HL-60 (cell line): ENCODE measurements at regions not wholly inside any gene's neighbourhood (a gene's known extent, or its start where the extent isn't known, plus 50 kb on each side); places are given as distances from the start of the nearest gene placed in this dataset.

Experiments used
- CTCF ChIP-seq: IDR thresholded peaks from one replicate; pipeline ENCODE4 v1.5.1; 2011; ENCODE audit warnings: low read length, control low read depth, inconsistent platforms; ENCODE audit not compliant: insufficient read depth
- GABPA ChIP-seq: IDR thresholded peaks from 2 replicates; pipeline ENCODE4 v1.6.1; 2012; ENCODE audit warnings: low read depth
- POLR2AphosphoS5 ChIP-seq: IDR thresholded peaks from 2 replicates; pipeline ENCODE4 v1.6.1; 2012; ENCODE audit warnings: low read depth
- REST ChIP-seq: IDR thresholded peaks from 2 replicates; pipeline ENCODE4 v1.6.1; 2012; ENCODE audit warnings: low read depth; ENCODE audit not compliant: insufficient replicate concordance
- SPI1 ChIP-seq: IDR thresholded peaks from 2 replicates; pipeline ENCODE4 v1.6.1; 2012; ENCODE audit warnings: low read depth, mild to moderate bottlenecking, borderline replicate concordance

- TF ChIP-seq CTCF (no peak), POLR2AphosphoS5 (no peak), GABPA (no peak), REST (no peak), SPI1 (no peak)
These were observed 117.2 kb upstream of the SCAF11 start for GRCh38 chr12:46107591-46107990.
